ENCODE measurements at regions not wholly inside any gene's neighbourhood (a gene's known extent, or its start where the extent isn't known, plus 50 kb on each side); places are given as distances from the start of the nearest gene placed in this dataset.
A peak's percentile ranks its signal among the peaks of the same experiment; 100 is the strongest.

DNA sequence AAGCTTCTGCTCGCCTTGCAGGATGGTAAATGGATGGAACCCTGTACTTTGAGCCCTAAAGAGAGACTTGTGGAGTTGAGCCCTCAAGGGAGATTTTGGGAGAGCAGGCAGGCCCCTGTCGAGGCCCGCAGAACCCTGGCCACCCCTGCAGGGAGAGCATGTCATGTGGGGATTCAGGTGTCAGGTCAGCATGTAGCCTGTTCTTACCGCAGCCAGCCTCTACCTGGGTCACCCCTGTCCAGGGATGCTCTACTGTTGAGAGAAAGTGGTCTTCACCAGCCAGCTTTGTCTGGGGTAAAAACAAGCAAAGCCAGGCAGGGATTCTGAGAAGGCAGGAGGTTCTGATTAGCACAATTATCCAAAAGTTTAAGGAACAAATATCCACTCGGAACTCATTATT lies 55.6 kb upstream of the PROKR2 start:
- no peak overlapping the region for H3K27ac Mint-ChIP-seq
- POLR2A ChIA-PET: no interaction called here
- no peak overlapping the region for H3K4me3 Mint-ChIP-seq
- CTCF ChIA-PET: no interaction called here
- peaks cover 9% of the 10 kb centered on the region for H3K27me3 Mint-ChIP-seq
- DNase-seq: no peak
- intact Hi-C loops (cut with micrococcal nuclease): no loop called here
- no peaks in the 10 kb centered on the region for H3K36me3 Mint-ChIP-seq
- H3K4me1 Mint-ChIP-seq (ENCODE audit: low read depth): peaks cover 5% of the 10 kb centered on the region
- H3K9me3 Mint-ChIP-seq: peaks cover under 1% of the 10 kb centered on the region

DNA sequence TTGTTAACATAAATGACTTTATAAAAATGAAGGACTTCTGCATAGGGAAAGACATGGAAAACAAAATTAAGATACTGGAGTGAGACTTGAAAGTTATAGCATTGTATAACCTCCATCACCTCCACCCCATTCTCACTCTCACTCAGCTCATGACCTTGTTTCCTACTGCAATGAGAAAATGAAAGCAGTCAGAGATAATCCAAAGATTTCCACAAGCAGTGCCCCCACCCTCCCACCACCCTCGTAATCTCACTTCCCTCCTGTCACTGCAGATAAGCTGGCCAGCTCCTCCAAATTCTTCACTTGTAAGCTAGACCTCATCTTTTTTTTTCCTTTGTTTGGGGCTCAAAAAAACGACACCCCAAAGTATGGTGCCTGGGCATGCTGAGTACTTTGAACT lies 52.9 kb upstream of the PROKR2 start:
- Mint-ChIP-seq H3K9me3 (peaks cover 8% of the 10 kb centered on the region), H3K27ac (no peak overlapping the region), H3K4me1 (ENCODE audit: low read depth) (peaks cover 5% of the 10 kb centered on the region), H3K36me3 (no peaks in the 10 kb centered on the region), H3K27me3 (peaks cover 6% of the 10 kb centered on the region), H3K4me3 (no peak overlapping the region)
- ChIA-PET POLR2A (no interaction called here), CTCF (no interaction called here)
- DNase-seq: peak; percentile 14
- intact Hi-C loops (cut with micrococcal nuclease): no loop called here

All from activated CD4-positive, alpha-beta memory T cell treated with anti-CD3 and anti-CD28 coated beads for 36 hours (primary cell).